Heart right ventricle (tissue), 16 donors: ENCODE measurements at regions not wholly inside any gene's neighbourhood (a gene's known extent, or its start where the extent isn't known, plus 50 kb on each side); places are given as distances from the start of the nearest gene placed in this dataset.

Experiments
- ATAC-seq, 8 donors: fragments of 200-7000 bp; cut with Tn5 transposase; one replicate each; pipeline ENCODE4 v1.9.1; 2020; ENCODE audit warnings: mild to moderate bottlenecking in 8 of 8, moderate library complexity in 8 of 8, moderate number of reproducible peaks in 1 of 8
- DNase-seq, 2 donors: peaks; one replicate each; pipeline ENCODE4 v3.0.0-alpha.2; 2020
- H3K27ac ChIP-seq, 10 donors: fragments of 200-600 bp; sonication (generic) in 2 of 10; one replicate each; pipeline versions ENCODE4 v1.5.0 to v1.8.0; 2020 to 2022; ENCODE audit warnings: mild to moderate bottlenecking in 3 of 10
- H3K27me3 ChIP-seq, 7 donors: fragments of 200-600 bp; one replicate each; pipeline ENCODE4 v1.8.0; 2021 to 2022; ENCODE audit warnings: mild to moderate bottlenecking in 2 of 7
- H3K36me3 ChIP-seq, 9 donors: fragments of 200-600 bp; sonication (generic) in 1 of 9; one replicate each; pipeline versions ENCODE4 v1.5.0 to v1.8.0; 2020 to 2022; ENCODE audit warnings: mild to moderate bottlenecking in 2 of 9
- H3K4me1 ChIP-seq, 9 donors: fragments of 200-600 bp; sonication (generic) in 1 of 9; one replicate each; pipeline versions ENCODE4 v1.5.0 to v1.8.0; 2020 to 2022; ENCODE audit warnings: mild to moderate bottlenecking in 4 of 9
- H3K4me3 ChIP-seq, 10 donors: fragments of 200-600 bp; sonication (generic) in 2 of 10; one replicate each; pipeline versions ENCODE4 v1.5.0 to v1.8.0; 2020 to 2022; ENCODE audit warnings: mild to moderate bottlenecking in 7 of 10, moderate library complexity in 2 of 10
- H3K9me3 ChIP-seq, 11 donors: fragments of 200-600 bp in 10 of 11; sonication (generic) in 2 of 11; one replicate each; pipeline versions ENCODE4 v1.5.0 to v1.8.0; 2013 to 2022; ENCODE audit warnings: mild to moderate bottlenecking in 2 of 11, control low read depth in 1 of 11, moderate library complexity in 1 of 11
- CTCF ChIP-seq, 9 donors: fragments of 200-600 bp; sonication (generic) in 2 of 9; IDR thresholded peaks; one replicate each; pipeline versions ENCODE4 v1.5.0 to v1.8.0; 2021 to 2022; ENCODE audit warnings: antibody characterized with exemption in 9 of 9, mild to moderate bottlenecking in 5 of 9, moderate library complexity in 1 of 9
- WGBS, 2 donors: extraction: QIAGEN DNeasy Blood & Tissue Kit; methylation state at CpG; one replicate each; pipeline ENCODE4 v1.1.7; 2013; ENCODE audit warnings: inconsistent platforms in 1 of 2; 5-methylcytosine and 5-hydroxymethylcytosine counted together
- intact Hi-C, 10 donors: fragments of 100-400 bp; cut with DNase I; formaldehyde crosslinking; loops; one replicate each; pipeline versions ENCODE4 v1.11.1 to v1.14.2; 2022
- donor health status: Arrhythmogenic right ventricular cardiomyopathy.
- donor health status: ischemic (EF 13 %, LVEDD 7.1; RV severe dilation, severe dysfunction).
- donor health status: healthy with polysubstance abuse.
- donor health status: DM: no; HTN: yes; CAD: no.
- donor health status: DM: no; HTN: no; CAD: no.
- donor health status: ischemic (EF 25% LVEDD 6.9; RV normal size, moderate dysfunction).
- donor health status: ischemic (EF 25% LVEDD 5.7; RV mildly dilated, moderate dysfunction).
- donor health status: healthy.
- donor health status: DM: yes; HTN: yes; CAD: no.
- donor health status: Ischemic cardiomyopathy.
- donor health status: ischemic (EF 35%, LVEDD 5.7; RV mildly dilated, moderate dysfunction).
- donor health status: nonischemic (EF 11% LVEDD 7.7; RV severe dilation, severe dysfunction).
- donor health status: DM: yes; HTN: yes; CAD: no.
- donor health status: PGD.
- donor health status: ischemic (EF 29% LVEDD 5.4; RV normal size, mild dysfunction).
- donor health status: nonischemic (EF 23%, LVEDD 6.1; RV moderate dilation, normal function).

- Histone ChIP-seq H3K27me3 (no peaks in the 10 kb centered on the region), H3K36me3 (no peaks in the 10 kb centered on the region), H3K4me1 (no peaks in the 10 kb centered on the region), H3K9me3 (peaks cover 0 to 40% (median 0%) of the 10 kb centered on the region in 11 donors), H3K27ac (no peak overlapping the region), H3K4me3 (no peak overlapping the region)
- DNase-seq (no peak), ATAC-seq (no peak)
- intact Hi-C loops: no loop called here
- 94 to 95% methylated on average over 34 of the region's 34 CpGs for WGBS, 2 donors
- no peak for TF ChIP-seq CTCF (IDR thresholded peaks at IDR 0.05)
Observed at GRCh38 chr6:115854866-115855665, 205.6 kb downstream of the FRK start.

DNA sequence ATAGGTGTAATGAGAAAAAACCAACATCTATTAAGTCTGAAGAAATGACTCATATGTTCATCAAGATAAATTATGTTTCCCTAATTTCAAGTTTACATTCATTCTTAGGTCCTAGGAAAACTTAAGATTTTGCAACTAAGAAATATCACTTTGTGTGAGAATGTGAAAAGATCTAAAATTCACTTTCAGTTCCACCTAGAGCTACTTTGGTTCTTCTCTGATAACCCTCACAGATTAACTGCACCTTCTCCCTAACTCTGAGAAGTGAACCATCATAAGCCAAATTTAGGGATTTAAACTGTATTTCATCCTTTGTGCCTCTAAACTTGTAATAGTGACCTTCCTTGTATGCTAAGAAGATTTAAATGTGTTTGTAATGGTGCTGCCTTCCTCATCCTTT, 213.0 kb downstream of the FRK start:
- intact Hi-C loops: no loop called here
- DNase-seq (no peak), ATAC-seq (no peak)
- no peaks in the 10 kb centered on the region for H3K4me1 ChIP-seq
- no peaks in the 10 kb centered on the region for H3K36me3 ChIP-seq
- no peaks in the 10 kb centered on the region for H3K27me3 ChIP-seq
- H3K4me3 ChIP-seq: no peak overlapping the region
- TF ChIP-seq CTCF (IDR thresholded peaks at IDR 0.05): no peak
- no peak overlapping the region for H3K27ac ChIP-seq
- peaks cover 0 to 4% (median 0%) of the 10 kb centered on the region in 11 donors for H3K9me3 ChIP-seq

DNA sequence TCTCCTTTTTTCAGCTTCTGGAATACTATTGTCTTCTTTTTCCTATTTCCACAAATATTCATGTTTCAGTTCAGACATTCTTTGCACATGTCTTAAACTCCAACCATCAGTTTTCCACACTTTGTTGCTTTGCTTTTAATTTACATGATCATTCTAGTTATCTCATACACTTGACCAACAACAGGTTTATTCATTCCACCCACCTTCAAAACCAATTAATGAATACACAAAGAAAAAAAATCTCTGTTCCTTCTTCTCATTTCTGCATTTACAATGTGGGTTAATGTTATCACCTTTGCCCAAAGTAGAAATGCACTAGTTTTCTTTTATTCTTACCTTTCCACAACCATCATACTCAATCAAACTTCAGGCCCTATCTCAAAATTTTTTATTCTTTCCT, 216.7 kb downstream of the FRK start:
- Histone ChIP-seq H3K36me3 (no peaks in the 10 kb centered on the region), H3K4me1 (no peaks in the 10 kb centered on the region), H3K9me3 (peaks cover 0 to 4% (median 0%) of the 10 kb centered on the region in 11 donors), H3K27me3 (no peaks in the 10 kb centered on the region), H3K27ac (no peak overlapping the region), H3K4me3 (no peak overlapping the region)
- DNase-seq: no peak
- ATAC-seq: no peak
- no peak for TF ChIP-seq CTCF (IDR thresholded peaks at IDR 0.05)
- intact Hi-C loops: no loop called here

- ATAC-seq: no peak
- H3K9me3 ChIP-seq: peaks cover 0 to 4% (median 0%) of the 10 kb centered on the region in 11 donors
- no peak for DNase-seq
- intact Hi-C loops: no loop called here
- WGBS, 2 donors: 88 to 91% methylated on average over 3 of the region's 3 CpGs
- H3K4me1 ChIP-seq: no peaks in the 10 kb centered on the region
- no peak for TF ChIP-seq CTCF (IDR thresholded peaks at IDR 0.05)
- no peaks in the 10 kb centered on the region for H3K27me3 ChIP-seq
- H3K36me3 ChIP-seq: no peaks in the 10 kb centered on the region
- H3K4me3 ChIP-seq: no peak overlapping the region
- no peak overlapping the region for H3K27ac ChIP-seq
Observed at GRCh38 chr6:115842338-115842737, 218.4 kb downstream of the FRK start.
